ENCODE measurements at regions not wholly inside any gene's neighbourhood (a gene's known extent, or its start where the extent isn't known, plus 50 kb on each side); places are given as distances from the start of the nearest gene placed in this dataset.

DNA sequence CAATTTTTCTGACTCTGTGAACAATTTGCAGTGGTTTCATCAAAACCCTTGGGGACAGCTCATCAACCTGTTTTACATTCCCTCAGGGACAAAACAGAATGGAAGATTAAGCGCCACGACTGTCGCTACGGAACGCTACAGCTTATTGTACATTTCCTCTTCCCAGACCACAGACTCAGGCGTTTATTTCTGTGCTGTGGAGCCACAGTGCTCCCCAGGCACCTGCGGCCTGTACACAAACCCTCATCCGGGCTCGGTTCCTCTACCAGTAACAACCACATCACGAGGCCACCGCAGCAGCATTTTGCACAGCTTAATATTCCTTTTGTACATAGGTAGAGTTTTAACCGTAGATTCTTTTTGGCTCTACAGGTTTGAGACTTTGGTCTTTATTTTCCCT is 397.4 kb upstream of the OR4E1 start:
- TF ChIP-seq, protein P1, sequence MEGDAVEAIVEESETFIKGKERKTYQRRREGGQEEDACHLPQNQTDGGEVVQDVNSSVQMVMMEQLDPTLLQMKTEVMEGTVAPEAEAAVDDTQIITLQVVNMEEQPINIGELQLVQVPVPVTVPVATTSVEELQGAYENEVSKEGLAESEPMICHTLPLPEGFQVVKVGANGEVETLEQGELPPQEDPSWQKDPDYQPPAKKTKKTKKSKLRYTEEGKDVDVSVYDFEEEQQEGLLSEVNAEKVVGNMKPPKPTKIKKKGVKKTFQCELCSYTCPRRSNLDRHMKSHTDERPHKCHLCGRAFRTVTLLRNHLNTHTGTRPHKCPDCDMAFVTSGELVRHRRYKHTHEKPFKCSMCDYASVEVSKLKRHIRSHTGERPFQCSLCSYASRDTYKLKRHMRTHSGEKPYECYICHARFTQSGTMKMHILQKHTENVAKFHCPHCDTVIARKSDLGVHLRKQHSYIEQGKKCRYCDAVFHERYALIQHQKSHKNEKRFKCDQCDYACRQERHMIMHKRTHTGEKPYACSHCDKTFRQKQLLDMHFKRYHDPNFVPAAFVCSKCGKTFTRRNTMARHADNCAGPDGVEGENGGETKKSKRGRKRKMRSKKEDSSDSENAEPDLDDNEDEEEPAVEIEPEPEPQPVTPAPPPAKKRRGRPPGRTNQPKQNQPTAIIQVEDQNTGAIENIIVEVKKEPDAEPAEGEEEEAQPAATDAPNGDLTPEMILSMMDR (IDR thresholded peaks at IDR 0.05) = no peak
- TF ChIP-seq POLR2A (IDR thresholded peaks at IDR 0.05) = no peak
